ENCODE measurements at regions not wholly inside any gene's neighbourhood (a gene's known extent, or its start where the extent isn't known, plus 50 kb on each side); places are given as distances from the start of the nearest gene placed in this dataset.

DNA sequence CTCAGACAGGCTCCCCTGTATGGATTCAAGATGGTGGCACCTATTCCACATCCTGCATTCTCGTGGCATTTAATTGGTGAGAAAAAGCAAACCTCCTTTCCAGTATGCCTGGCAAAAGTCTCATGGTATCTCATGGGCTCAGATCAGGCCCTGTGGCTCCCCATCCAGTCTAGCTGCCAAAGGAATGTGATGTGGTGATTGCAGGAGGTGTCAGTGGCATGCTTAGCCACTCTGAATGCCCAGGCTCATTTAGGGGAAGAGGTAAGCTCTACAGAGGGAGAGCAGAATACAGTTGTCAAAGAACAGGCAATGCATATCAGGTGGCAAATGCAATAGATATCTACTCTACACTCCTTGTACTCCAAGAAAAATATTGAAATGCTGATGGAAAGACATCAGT, 146.7 kb downstream of the SPATA19 start:
- Histone ChIP-seq H3K27ac (ENCODE audit: low read depth, low read length) (no peak overlapping the region), H3K27me3 (ENCODE audit: insufficient read depth, low read length, poor library complexity, severe bottlenecking) (no peaks in the 10 kb centered on the region), H3K4me1 (ENCODE audit: insufficient read depth, low read length) (no peaks in the 10 kb centered on the region), H3K4me3 (ENCODE audit: low read length) (no peak overlapping the region), H3K36me3 (ENCODE audit: insufficient read depth, low read length) (no peaks in the 10 kb centered on the region), H3K9me3 (ENCODE audit: low read length) (no peaks in the 10 kb centered on the region)
- H3K27ac Mint-ChIP-seq = no peak overlapping the region
- H3K36me3 Mint-ChIP-seq = no peaks in the 10 kb centered on the region
- CTCF ChIA-PET = no interaction called here
- H3K9me3 Mint-ChIP-seq = peaks cover 0 to 9% (median 0%) of the 10 kb centered on the region in 5 donors
- H3K4me3 Mint-ChIP-seq = no peak overlapping the region
- no peaks in the 10 kb centered on the region for H3K4me1 Mint-ChIP-seq
- H3K27me3 Mint-ChIP-seq = no peaks in the 10 kb centered on the region
- POLR2A ChIA-PET = no interaction called here
- no peak for DNase-seq

DNA sequence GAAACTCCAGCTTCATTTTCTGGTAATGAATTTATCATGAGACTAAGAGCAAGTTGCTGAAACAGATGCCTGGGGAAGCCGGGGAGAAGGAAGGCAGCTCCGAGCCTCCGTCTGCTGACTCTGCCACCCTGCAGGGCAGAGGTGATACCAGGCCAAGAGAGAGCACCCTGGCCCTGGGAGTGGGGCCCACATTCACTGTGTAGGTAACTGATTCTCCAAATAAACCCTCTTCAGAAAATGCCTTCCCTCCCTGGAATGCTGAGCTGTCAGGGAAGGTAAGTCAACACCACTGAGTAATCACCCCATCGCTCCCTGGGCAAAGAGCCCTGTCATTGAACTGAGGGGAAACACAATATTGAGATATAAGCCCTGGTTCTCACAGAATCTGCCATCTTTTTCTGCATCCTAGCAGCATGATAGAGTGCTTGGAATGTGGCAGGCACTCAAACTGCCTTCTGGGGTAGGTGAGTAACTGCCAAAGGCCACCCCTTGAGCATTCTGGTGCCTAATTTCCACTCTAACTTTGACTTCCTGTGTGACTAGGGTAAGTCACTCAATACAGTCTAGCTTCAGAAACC, 147.6 kb downstream of the SPATA19 start:
- no peak for DNase-seq
- no peak overlapping the region for H3K27ac ChIP-seq (ENCODE audit: low read depth, low read length)
- H3K9me3 Mint-ChIP-seq = peaks cover 0 to 9% (median 1%) of the 10 kb centered on the region in 5 donors
- H3K9me3 ChIP-seq (ENCODE audit: low read length) = no peaks in the 10 kb centered on the region
- H3K27me3 Mint-ChIP-seq = no peaks in the 10 kb centered on the region
- H3K4me1 Mint-ChIP-seq = no peaks in the 10 kb centered on the region
- no peaks in the 10 kb centered on the region for H3K27me3 ChIP-seq (ENCODE audit: insufficient read depth, low read length, poor library complexity, severe bottlenecking)
- no peak overlapping the region for H3K4me3 Mint-ChIP-seq
- H3K4me1 ChIP-seq (ENCODE audit: insufficient read depth, low read length) = no peaks in the 10 kb centered on the region
- H3K36me3 ChIP-seq (ENCODE audit: insufficient read depth, low read length) = no peaks in the 10 kb centered on the region
- ChIA-PET POLR2A (no interaction called here), CTCF (no interaction called here)
- H3K27ac Mint-ChIP-seq = no peak overlapping the region
- H3K36me3 Mint-ChIP-seq = no peaks in the 10 kb centered on the region
- no peak overlapping the region for H3K4me3 ChIP-seq (ENCODE audit: low read length)

DNA sequence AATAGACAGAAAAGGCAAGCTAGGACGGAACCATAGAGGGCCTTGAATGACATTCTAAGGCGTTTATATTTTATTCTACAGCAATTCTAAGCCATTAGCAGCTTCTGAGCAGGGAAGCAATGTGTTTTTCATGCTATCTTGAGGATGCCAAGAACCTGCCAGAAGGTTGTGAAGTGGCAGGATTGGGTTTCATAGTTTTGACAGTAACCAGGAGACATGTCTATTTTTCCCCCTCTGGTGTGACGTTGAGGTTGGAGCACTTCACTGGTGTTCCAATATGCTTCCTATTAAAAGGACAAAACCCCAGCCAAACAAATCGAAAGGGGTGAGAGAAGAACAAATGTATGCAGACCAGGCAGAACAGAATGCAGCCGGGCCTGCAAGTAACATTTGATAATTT, 148.2 kb downstream of the SPATA19 start:
- no peaks in the 10 kb centered on the region for H3K27me3 ChIP-seq (ENCODE audit: insufficient read depth, low read length, poor library complexity, severe bottlenecking)
- ChIA-PET CTCF (no interaction called here), POLR2A (no interaction called here)
- Mint-ChIP-seq H3K27me3 (no peaks in the 10 kb centered on the region), H3K9me3 (peaks cover 0 to 9% (median 1%) of the 10 kb centered on the region in 5 donors), H3K4me3 (no peak overlapping the region), H3K4me1 (no peaks in the 10 kb centered on the region), H3K27ac (no peak overlapping the region), H3K36me3 (no peaks in the 10 kb centered on the region)
- no peaks in the 10 kb centered on the region for H3K4me1 ChIP-seq (ENCODE audit: insufficient read depth, low read length)
- no peak for DNase-seq
- H3K4me3 ChIP-seq (ENCODE audit: low read length) = no peak overlapping the region
- H3K27ac ChIP-seq (ENCODE audit: low read depth, low read length) = no peak overlapping the region
- H3K9me3 ChIP-seq (ENCODE audit: low read length) = no peaks in the 10 kb centered on the region
- no peaks in the 10 kb centered on the region for H3K36me3 ChIP-seq (ENCODE audit: insufficient read depth, low read length)

DNA sequence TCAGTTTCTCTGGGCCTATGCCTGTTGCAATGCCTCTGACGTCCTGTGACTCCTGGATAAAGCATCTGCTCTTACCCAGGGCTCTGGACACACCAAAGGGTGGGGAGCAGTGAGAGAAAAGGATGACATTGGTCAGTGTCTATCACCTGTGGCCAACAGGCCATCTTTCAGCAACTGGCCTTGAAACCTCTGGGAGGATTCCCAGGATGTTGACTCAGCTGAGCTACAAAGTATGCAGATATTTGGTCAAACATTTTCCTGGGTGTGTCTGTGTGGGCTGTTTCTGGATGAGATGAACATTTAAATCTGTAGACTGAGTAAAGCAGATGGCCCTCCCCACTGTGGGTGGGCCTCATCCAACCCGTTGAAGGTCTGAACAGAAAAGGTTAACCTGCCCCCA, 149.9 kb downstream of the SPATA19 start:
- no peaks in the 10 kb centered on the region for H3K27me3 ChIP-seq (ENCODE audit: insufficient read depth, low read length, poor library complexity, severe bottlenecking)
- DNase-seq = no peak
- Mint-ChIP-seq H3K27ac (no peak overlapping the region), H3K27me3 (no peaks in the 10 kb centered on the region), H3K4me3 (no peak overlapping the region), H3K4me1 (no peaks in the 10 kb centered on the region), H3K9me3 (peaks cover 0 to 5% (median 1%) of the 10 kb centered on the region in 5 donors), H3K36me3 (no peaks in the 10 kb centered on the region)
- ChIA-PET POLR2A (no interaction called here), CTCF (no interaction called here)
- no peaks in the 10 kb centered on the region for H3K4me1 ChIP-seq (ENCODE audit: insufficient read depth, low read length)
- no peak overlapping the region for H3K4me3 ChIP-seq (ENCODE audit: low read length)
- H3K27ac ChIP-seq (ENCODE audit: low read depth, low read length) = no peak overlapping the region
- H3K9me3 ChIP-seq (ENCODE audit: low read length) = no peaks in the 10 kb centered on the region
- H3K36me3 ChIP-seq (ENCODE audit: insufficient read depth, low read length) = no peaks in the 10 kb centered on the region

DNA sequence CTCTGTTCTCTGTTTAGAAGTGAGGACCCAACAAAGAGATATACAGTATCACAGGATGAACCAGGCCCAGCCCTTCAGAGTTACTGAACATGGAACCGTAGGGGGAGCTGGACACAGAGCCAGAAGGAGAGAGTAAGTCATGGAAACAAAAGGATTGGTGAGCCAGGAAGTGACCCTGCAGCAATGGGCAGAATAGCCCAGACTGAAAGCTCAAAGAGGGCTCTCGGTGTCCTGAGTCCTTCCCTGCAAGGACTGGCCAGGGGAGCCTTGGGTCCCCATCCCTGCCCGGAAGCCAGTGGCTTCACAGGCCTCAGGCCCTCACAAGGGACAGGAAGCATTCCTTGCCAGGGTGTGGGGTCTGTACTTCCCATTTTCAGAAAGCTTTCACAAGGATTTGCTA, 150.6 kb downstream of the SPATA19 start:
- Histone ChIP-seq H3K27ac (ENCODE audit: low read depth, low read length) (no peak overlapping the region), H3K4me1 (ENCODE audit: insufficient read depth, low read length) (no peaks in the 10 kb centered on the region), H3K4me3 (ENCODE audit: low read length) (no peak overlapping the region), H3K9me3 (ENCODE audit: low read length) (no peaks in the 10 kb centered on the region), H3K27me3 (ENCODE audit: insufficient read depth, low read length, poor library complexity, severe bottlenecking) (no peaks in the 10 kb centered on the region), H3K36me3 (ENCODE audit: insufficient read depth, low read length) (no peaks in the 10 kb centered on the region)
- H3K27ac Mint-ChIP-seq = no peak overlapping the region
- no peaks in the 10 kb centered on the region for H3K36me3 Mint-ChIP-seq
- ChIA-PET CTCF (no interaction called here), POLR2A (no interaction called here)
- H3K4me3 Mint-ChIP-seq = no peak overlapping the region
- no peak for DNase-seq
- no peaks in the 10 kb centered on the region for H3K27me3 Mint-ChIP-seq
- no peaks in the 10 kb centered on the region for H3K4me1 Mint-ChIP-seq
- H3K9me3 Mint-ChIP-seq = peaks cover 0 to 5% (median 1%) of the 10 kb centered on the region in 5 donors

GRCh38 chr11:133693110-133693509, 152.2 kb downstream of the SPATA19 start:
- Histone ChIP-seq H3K36me3 (ENCODE audit: insufficient read depth, low read length) (no peaks in the 10 kb centered on the region), H3K9me3 (ENCODE audit: low read length) (no peaks in the 10 kb centered on the region), H3K27ac (ENCODE audit: low read depth, low read length) (no peak overlapping the region), H3K4me3 (ENCODE audit: low read length) (no peak overlapping the region), H3K4me1 (ENCODE audit: insufficient read depth, low read length) (no peaks in the 10 kb centered on the region), H3K27me3 (ENCODE audit: insufficient read depth, low read length, poor library complexity, severe bottlenecking) (no peaks in the 10 kb centered on the region)
- no peaks in the 10 kb centered on the region for H3K27me3 Mint-ChIP-seq
- no peak overlapping the region for H3K4me3 Mint-ChIP-seq
- H3K27ac Mint-ChIP-seq = no peak overlapping the region
- ChIA-PET CTCF (no interaction called here), POLR2A (no interaction called here)
- peaks cover 0 to 8% (median 0%) of the 10 kb centered on the region in 5 donors for H3K9me3 Mint-ChIP-seq
- no peaks in the 10 kb centered on the region for H3K4me1 Mint-ChIP-seq
- no peaks in the 10 kb centered on the region for H3K36me3 Mint-ChIP-seq
- no peak for DNase-seq

DNA sequence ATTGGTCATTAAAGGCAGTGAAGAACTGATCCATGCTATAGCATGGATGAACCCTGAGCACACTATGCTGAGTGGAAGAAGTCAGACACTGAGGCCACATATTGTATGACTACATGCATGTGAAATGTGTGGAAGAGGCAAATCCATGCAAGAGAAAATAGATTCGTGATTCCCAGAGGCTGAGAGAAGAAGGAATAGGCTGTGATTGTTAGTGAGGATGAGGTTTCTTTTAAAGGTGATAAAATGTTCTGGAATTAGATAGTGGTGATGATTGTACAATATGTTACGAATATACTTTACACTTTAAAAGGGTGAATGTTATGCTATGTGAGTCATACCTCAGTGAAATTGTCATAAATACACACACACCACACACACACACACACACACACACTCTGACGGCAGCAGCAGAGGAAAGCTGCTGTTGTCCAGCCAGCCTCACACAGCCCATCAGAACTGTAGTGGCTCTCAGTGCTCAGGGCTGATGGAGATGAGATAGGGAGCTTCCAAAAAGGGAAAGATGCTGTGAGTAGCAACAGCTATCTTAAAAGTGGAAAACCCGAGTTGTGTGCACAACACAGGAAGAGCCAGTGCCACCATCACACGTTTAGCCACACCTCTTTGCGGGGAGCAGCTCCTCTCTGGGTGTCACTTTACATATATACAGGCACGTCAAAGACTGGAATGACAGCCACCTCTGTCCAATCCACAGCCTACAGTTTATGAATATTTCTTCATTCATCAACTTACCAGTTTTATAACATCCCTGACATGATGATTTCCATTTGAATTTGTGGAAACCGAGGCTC, 153.0 kb downstream of the SPATA19 start:
- Mint-ChIP-seq H3K4me3 (no peak overlapping the region), H3K9me3 (peaks cover 0 to 8% (median 0%) of the 10 kb centered on the region in 5 donors), H3K27me3 (no peaks in the 10 kb centered on the region), H3K4me1 (no peaks in the 10 kb centered on the region), H3K36me3 (no peaks in the 10 kb centered on the region), H3K27ac (no peak overlapping the region)
- ChIA-PET CTCF (no interaction called here), POLR2A (no interaction called here)
- Histone ChIP-seq H3K4me3 (ENCODE audit: low read length) (no peak overlapping the region), H3K27ac (ENCODE audit: low read depth, low read length) (no peak overlapping the region), H3K36me3 (ENCODE audit: insufficient read depth, low read length) (no peaks in the 10 kb centered on the region), H3K4me1 (ENCODE audit: insufficient read depth, low read length) (no peaks in the 10 kb centered on the region), H3K9me3 (ENCODE audit: low read length) (no peaks in the 10 kb centered on the region), H3K27me3 (ENCODE audit: insufficient read depth, low read length, poor library complexity, severe bottlenecking) (no peaks in the 10 kb centered on the region)
- no peak for DNase-seq

DNA sequence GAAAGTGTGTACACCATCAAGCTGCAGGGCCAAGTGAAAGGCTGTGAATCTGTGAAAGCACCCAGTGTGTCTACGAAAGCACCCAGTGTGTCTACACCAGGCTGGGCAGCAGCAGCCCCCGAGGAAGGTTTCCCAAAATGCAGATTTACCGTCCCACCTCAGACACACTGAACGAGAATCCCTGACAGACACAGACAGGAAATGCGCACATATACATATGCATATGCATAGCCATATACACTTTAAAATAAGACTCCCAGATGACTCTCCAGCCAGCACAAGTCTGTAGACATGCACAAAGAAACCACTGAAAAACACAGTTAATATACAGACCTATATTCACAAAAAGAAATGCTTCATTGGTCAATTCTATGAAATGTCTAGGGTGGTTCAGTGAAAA, 155.5 kb upstream of the OPCML start:
- Mint-ChIP-seq H3K4me3 (no peak overlapping the region), H3K36me3 (no peaks in the 10 kb centered on the region), H3K4me1 (no peaks in the 10 kb centered on the region), H3K27ac (no peak overlapping the region), H3K27me3 (no peaks in the 10 kb centered on the region), H3K9me3 (peaks cover 0 to 3% (median 0%) of the 10 kb centered on the region in 5 donors)
- Histone ChIP-seq H3K27ac (ENCODE audit: low read depth, low read length) (no peak overlapping the region), H3K4me3 (ENCODE audit: low read length) (no peak overlapping the region), H3K9me3 (ENCODE audit: low read length) (no peaks in the 10 kb centered on the region), H3K27me3 (ENCODE audit: insufficient read depth, low read length, poor library complexity, severe bottlenecking) (no peaks in the 10 kb centered on the region), H3K4me1 (ENCODE audit: insufficient read depth, low read length) (no peaks in the 10 kb centered on the region), H3K36me3 (ENCODE audit: insufficient read depth, low read length) (no peaks in the 10 kb centered on the region)
- DNase-seq = no peak
- ChIA-PET CTCF (no interaction called here), POLR2A (no interaction called here)

Measured in CD8-positive, alpha-beta memory T cell (primary cell).